ENCODE measurements at regions not wholly inside any gene's neighbourhood (a gene's known extent, or its start where the extent isn't known, plus 50 kb on each side); places are given as distances from the start of the nearest gene placed in this dataset.

DNA sequence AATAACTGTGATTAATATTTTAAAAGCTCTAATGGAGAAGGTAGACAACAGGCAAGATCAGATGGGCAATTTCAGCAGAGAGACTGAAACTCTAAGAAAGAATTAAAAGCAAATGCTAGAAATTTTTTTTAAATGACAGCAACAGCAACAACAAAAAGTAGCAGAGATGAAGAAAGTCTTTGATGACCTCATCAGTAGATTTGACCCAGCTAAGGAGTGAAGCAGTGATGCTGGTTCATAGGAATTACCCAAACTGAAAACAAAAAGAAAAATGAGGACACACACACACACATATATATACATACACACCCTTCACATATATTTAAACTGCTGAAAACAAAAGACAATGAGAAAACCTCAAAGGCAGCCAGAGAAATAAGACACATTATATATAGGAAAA lies 197.6 kb upstream of the ARID1B start:
- DNase-seq: no peak
- Mint-ChIP-seq H3K27ac (no peak overlapping the region), H3K36me3 (ENCODE audit: low read depth) (peaks cover 5% of the 10 kb centered on the region), H3K4me1 (ENCODE audit: low read depth) (no peaks in the 10 kb centered on the region), H3K27me3 (ENCODE audit: insufficient read depth) (no peaks in the 10 kb centered on the region; the same call in none of the 2 replicates), H3K9me3 (peaks cover 40% of the 10 kb centered on the region), H3K4me3 (no peak overlapping the region)
- TF ChIP-seq, protein P1, sequence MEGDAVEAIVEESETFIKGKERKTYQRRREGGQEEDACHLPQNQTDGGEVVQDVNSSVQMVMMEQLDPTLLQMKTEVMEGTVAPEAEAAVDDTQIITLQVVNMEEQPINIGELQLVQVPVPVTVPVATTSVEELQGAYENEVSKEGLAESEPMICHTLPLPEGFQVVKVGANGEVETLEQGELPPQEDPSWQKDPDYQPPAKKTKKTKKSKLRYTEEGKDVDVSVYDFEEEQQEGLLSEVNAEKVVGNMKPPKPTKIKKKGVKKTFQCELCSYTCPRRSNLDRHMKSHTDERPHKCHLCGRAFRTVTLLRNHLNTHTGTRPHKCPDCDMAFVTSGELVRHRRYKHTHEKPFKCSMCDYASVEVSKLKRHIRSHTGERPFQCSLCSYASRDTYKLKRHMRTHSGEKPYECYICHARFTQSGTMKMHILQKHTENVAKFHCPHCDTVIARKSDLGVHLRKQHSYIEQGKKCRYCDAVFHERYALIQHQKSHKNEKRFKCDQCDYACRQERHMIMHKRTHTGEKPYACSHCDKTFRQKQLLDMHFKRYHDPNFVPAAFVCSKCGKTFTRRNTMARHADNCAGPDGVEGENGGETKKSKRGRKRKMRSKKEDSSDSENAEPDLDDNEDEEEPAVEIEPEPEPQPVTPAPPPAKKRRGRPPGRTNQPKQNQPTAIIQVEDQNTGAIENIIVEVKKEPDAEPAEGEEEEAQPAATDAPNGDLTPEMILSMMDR (IDR thresholded peaks at IDR 0.05): no peak

DNA sequence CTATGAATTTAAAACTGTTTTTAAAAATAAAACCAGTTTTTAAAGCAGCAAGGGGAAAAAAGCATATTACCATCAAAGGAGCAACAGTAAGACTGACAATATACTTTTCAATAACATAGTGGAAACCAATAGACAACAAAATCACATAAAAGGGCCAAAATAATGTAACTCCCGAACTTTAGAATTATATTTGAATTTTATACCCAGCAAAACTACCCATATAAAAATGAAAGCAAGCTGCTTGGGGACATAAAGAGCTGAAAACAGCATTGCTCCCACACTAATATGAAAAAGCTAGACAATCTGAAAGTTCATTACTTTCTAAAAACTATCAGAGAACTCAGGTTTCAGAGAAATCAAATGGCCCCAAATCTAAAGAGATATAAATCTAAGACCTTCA lies 199.4 kb upstream of the ARID1B start:
- TF ChIP-seq, protein P1 (IDR thresholded peaks at IDR 0.05): no peak
- H3K27ac Mint-ChIP-seq: no peak overlapping the region
- no peaks in the 10 kb centered on the region; the same call in none of the 2 replicates for H3K27me3 Mint-ChIP-seq (ENCODE audit: insufficient read depth)

DNA sequence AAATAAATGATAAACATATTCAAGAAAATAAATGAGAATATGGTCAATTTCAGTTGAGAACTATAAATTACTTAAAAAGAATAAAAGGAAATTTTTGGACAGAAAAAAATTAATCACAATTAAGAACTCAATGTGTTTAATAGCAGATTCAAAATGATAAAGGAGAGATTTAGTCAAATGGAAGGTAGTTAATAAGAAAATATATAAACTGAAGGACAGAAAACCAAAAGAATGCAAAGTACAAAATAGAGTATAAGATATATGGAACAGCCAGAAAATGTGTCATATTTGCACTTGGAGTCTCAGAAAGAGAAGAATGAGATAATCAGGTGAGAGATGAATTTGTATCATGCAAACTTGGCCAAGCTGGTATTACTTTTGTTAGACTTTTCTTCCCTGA lies 201.8 kb upstream of the ARID1B start:
- TF ChIP-seq, protein P1 (IDR thresholded peaks at IDR 0.05): no peak
- no peak for DNase-seq
- H3K27ac Mint-ChIP-seq: no peak overlapping the region
- H3K9me3 Mint-ChIP-seq: peaks cover 40% of the 10 kb centered on the region
- peaks cover 5% of the 10 kb centered on the region for H3K36me3 Mint-ChIP-seq (ENCODE audit: low read depth)
- no peaks in the 10 kb centered on the region; the same call in none of the 2 replicates for H3K27me3 Mint-ChIP-seq (ENCODE audit: insufficient read depth)
- H3K4me3 Mint-ChIP-seq: no peak overlapping the region
- no peaks in the 10 kb centered on the region for H3K4me1 Mint-ChIP-seq (ENCODE audit: low read depth)

More for the DNA sequence above, 199.4 kb upstream of the ARID1B start:
- DNase-seq: no peak
- Mint-ChIP-seq H3K9me3 (peaks cover 40% of the 10 kb centered on the region), H3K4me3 (no peak overlapping the region), H3K36me3 (ENCODE audit: low read depth) (peaks cover 5% of the 10 kb centered on the region), H3K4me1 (ENCODE audit: low read depth) (no peaks in the 10 kb centered on the region)

DNA sequence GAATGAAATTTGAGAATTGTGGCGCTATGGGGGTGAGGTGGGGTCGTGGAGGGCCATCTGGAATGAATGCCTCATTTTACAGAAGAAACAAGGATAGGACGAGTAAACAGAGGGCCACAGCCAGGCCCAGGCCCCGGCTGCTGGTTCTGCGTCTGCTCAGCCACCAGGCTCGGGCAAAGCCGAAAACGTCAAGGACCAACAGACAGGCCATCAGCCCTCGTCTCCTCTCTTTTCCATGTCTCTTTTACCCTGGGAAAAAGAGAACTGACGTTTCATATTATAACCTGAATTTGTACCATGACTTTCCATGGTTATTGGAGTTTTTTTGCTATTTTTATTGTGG lies 212.4 kb upstream of the ARID1B start:
- peaks cover 13% of the 10 kb centered on the region for H3K4me1 Mint-ChIP-seq (ENCODE audit: low read depth)
- H3K27ac Mint-ChIP-seq: no peak overlapping the region
- H3K4me3 Mint-ChIP-seq: no peak overlapping the region
- H3K36me3 Mint-ChIP-seq (ENCODE audit: low read depth): no peaks in the 10 kb centered on the region; the same call in 1 of the 2 replicates
- H3K27me3 Mint-ChIP-seq (ENCODE audit: insufficient read depth): peaks cover 13% of the 10 kb centered on the region
- H3K9me3 Mint-ChIP-seq: peaks cover 14% of the 10 kb centered on the region
- TF ChIP-seq, protein P1 (IDR thresholded peaks at IDR 0.05): no peak
- no peak for DNase-seq

DNA sequence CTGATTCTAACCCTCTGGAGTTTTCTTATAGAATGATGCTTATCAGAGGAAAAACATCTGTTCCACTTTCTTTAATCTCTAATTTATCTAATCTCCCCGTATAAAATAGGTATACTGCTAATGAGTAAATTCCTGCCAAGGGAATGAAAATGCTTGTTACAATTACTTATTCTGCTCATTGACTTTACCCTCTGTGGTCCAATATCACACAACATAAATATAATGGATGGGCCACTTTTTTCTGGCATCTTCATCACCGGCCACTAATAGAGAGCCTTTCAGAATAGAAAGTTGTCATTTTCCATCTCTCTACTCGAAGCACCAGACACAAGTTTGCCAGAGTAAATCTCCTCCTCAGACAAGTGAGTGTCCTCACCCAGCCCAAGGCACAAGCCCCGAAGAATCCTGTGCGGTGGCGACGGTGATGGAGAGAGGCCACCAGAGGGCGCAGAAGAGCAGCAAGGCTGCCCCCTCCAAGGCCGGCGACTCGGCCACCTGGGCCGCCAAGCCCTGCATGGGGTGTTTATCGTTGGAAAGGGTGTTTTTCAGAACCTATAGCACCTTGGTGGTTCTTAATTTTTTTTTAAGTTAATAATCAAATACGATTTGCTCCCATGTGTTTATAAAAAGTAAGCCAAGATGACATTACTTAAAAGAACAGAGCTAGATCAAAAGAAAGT lies 212.9 kb upstream of the ARID1B start:
- no peak overlapping the region for H3K4me3 Mint-ChIP-seq
- H3K4me1 Mint-ChIP-seq (ENCODE audit: low read depth): peaks cover 13% of the 10 kb centered on the region
- TF ChIP-seq, protein P1 (IDR thresholded peaks at IDR 0.05): peak; percentile 98
- H3K27me3 Mint-ChIP-seq (ENCODE audit: insufficient read depth): peaks cover 12% of the 10 kb centered on the region
- H3K9me3 Mint-ChIP-seq: peaks cover 15% of the 10 kb centered on the region
- peak; percentile 38 for DNase-seq
- H3K27ac Mint-ChIP-seq: no peak overlapping the region
- H3K36me3 Mint-ChIP-seq (ENCODE audit: low read depth): no peaks in the 10 kb centered on the region; the same call in 1 of the 2 replicates

Measured in HFFc6 (cell line).